Lower leg skin (tissue), 3 donors: ENCODE measurements at regions not wholly inside any gene's neighbourhood (a gene's known extent, or its start where the extent isn't known, plus 50 kb on each side); places are given as distances from the start of the nearest gene placed in this dataset.

Experiments
- POLR2A ChIP-seq, 2 donors: fragments of 450-650 bp; IDR thresholded peaks; one replicate each; pipeline ENCODE4 v1.6.1; 2016 to 2017; ENCODE audit warnings: antibody characterized with exemption in 2 of 2, mild to moderate bottlenecking in 1 of 2, moderate library complexity in 1 of 2
- TF ChIP-seq, protein P1 (sequence below), 3 donors: fragments of 450-650 bp; IDR thresholded peaks; one replicate each; pipeline ENCODE4 v1.5.1; 2016; ENCODE audit warnings: antibody characterized with exemption in 3 of 3, mild to moderate bottlenecking in 3 of 3, moderate library complexity in 2 of 3

DNA sequence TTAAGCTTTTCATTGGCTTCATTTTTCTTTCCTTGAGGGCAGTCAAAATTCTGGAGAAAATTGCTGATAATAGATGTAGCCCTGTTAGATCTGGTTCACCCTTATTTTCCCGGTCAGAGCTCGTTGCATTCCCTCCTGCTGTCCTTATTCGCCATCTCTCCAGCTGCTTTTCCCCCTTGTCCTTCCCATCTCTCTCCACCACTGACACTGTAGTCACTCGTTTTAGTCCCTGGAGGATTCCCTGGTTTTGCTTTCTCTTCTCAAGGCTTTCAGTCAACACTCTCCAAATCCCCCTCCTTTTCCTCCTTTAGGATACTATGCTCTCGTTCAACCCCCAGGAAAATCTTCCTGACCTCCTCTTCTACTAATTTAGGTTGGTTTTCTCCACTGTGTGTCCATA, 83.1 kb downstream of the C21orf91 start:
- TF ChIP-seq, protein P1, sequence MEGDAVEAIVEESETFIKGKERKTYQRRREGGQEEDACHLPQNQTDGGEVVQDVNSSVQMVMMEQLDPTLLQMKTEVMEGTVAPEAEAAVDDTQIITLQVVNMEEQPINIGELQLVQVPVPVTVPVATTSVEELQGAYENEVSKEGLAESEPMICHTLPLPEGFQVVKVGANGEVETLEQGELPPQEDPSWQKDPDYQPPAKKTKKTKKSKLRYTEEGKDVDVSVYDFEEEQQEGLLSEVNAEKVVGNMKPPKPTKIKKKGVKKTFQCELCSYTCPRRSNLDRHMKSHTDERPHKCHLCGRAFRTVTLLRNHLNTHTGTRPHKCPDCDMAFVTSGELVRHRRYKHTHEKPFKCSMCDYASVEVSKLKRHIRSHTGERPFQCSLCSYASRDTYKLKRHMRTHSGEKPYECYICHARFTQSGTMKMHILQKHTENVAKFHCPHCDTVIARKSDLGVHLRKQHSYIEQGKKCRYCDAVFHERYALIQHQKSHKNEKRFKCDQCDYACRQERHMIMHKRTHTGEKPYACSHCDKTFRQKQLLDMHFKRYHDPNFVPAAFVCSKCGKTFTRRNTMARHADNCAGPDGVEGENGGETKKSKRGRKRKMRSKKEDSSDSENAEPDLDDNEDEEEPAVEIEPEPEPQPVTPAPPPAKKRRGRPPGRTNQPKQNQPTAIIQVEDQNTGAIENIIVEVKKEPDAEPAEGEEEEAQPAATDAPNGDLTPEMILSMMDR (IDR thresholded peaks at IDR 0.05), result no peak
- no peak for TF ChIP-seq POLR2A (IDR thresholded peaks at IDR 0.05)
